ENCODE measurements at regions not wholly inside any gene's neighbourhood (a gene's known extent, or its start where the extent isn't known, plus 50 kb on each side); places are given as distances from the start of the nearest gene placed in this dataset.

DNA sequence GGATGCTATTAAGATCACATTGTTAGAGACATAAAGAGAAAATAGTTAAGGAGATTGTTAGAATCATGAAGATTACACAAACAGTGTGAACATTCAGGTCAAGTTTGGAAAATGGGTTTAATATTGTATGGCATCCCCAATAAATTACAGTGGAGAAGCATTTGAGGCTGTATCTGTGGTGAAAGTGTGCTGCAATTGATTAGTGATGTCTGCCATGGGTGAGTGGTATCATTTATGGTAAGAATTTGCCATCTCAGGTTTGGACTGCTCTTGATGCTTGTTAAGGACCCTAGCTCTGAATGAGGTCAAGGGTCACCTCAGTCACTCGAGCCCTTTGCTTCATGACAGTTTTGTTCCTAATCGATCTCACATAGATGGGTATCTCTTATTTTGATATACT lies 265.7 kb upstream of the SRRM4 start:
- TF ChIP-seq EP300 (IDR thresholded peaks at IDR 0.05) (no peak), POLR2A (IDR thresholded peaks at IDR 0.05) (no peak), CTCF (IDR thresholded peaks at IDR 0.05) (no peak)
